HG02588 (cell line): ENCODE measurements at regions not wholly inside any gene's neighbourhood (a gene's known extent, or its start where the extent isn't known, plus 50 kb on each side); places are given as distances from the start of the nearest gene placed in this dataset.
"Not testable (repeated sequence)": the region's sequence is repeated elsewhere in the genome, so short reads cannot be mapped to it uniquely, and the experiment has no call there.

Source experiments
- ATAC-seq: cut with Tn5 transposase; IDR thresholded peaks from one replicate; pipeline ENCODE4 v1.9.1; 2021; ENCODE audit warnings: mild to moderate bottlenecking, moderate library complexity; ENCODE audit not compliant: unreplicated experiment

DNA sequence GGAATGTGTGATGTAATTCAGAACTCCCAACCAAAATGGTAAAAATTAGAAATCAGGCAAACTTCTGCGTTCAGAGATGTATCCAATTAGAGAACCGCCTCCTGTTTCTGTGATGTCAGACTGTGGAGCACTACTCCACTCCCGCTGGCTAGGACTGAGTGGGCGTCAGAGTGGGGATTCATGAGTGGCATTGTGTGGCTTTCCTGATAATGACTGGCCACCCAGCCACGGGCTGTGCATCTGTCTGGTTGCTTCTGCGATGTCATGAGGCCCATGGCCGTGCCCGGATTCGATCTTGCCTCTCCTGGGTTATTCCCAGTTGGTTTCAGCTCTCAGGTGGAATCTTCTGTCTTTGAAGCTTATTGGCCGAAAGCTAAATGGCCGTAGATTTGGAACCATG is 87.1 kb upstream of the KCNA1 start:
- no peak for ATAC-seq

DNA sequence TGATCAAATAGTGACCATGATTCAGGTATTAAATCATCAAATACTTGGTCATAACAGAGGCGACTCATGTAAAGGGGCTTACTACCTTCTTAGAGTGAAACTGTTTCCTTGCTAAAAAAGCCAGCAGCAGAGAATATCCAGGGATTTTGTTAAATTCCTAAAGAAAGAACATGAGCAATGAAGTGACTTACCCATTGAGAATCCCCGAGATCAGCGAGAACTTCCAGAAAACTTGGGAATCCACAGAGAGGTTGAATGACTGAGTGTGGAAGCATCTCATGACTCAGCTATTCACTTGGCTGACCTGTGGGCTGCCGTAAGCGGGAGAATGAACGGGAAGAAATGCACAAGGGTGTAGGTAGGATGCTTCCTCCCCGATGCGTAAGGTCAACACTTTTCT is 85.3 kb upstream of the KCNA1 start:
- ATAC-seq: no peak

DNA sequence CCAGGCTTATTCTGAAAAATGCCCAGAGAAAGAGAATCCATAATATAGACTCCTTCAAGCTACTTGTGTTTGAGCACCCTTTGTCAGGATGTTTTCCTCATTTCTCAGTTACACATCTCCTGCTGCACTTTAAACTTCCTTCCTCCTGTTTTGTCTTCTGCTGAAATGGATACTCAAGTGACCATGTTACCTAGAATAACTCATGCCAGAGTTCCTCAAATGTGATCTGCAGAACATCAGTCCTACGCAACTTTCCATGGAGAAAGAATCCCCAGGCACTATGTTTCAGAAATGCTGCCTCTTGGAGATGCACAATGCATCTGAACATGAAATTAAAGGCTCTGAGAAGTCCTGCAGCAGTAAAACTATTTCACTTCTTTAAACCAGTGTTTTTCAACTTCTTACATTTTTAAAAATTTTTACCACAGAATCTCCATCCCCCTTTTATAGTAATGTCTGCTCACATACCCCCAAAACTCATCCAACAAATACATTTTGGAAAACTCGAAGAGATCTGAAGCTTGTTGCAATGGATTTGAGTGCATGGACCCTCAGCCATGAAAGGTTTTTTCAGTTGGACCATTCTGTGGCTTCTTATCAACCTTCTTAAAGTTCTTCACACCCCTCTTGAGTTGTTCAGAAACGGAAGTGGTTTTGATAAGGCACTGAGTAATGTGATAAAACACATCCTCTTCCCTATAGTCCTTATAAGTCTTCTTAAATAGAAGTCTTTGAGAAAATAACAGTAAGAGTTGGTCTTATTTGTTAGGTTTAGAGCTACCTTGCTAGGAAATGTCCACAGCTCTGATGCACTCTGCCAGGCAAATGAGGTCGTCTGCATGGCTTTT is 84.5 kb upstream of the KCNA1 start:
- ATAC-seq: no peak

DNA sequence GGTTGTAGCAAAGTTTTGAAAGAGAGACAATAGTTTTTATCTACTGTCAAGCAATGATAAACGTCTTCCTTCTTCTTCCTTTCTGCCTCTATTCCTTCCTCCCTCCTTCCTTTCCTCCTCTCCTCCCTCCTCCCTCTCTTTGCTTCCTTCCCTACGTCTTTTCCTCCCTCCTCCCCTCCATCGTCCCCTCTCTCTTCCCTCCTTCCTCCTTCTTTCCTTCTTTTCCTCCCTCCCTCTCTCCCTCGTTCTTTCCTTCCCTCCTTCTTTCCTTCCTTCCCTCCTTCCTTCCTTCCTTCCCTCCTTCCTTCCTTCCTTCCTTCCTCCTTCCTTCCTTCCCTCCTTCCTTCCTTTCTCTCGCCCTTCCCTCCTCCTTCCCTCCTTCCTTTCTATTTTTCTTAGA is 82.8 kb upstream of the KCNA1 start:
- ATAC-seq: no peak

DNA sequence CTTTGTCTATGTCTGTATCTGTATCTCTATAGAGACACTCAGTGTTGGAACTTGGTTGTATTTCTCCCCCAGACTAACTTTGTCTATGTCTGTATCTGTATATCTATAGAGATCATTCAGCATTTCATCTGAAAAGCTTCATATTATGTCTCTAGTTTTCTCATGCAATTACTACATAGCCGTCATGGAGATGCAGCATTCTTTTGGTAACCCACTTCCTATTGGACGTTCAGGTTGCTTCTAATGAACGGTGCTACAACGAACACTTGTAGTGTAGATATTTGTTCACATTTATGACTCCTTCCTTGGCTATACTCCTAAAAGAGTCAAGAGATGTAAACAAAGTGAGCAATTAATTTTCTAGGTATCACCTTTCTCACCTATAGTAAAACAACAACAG is 81.5 kb upstream of the KCNA1 start:
- no peak for ATAC-seq

DNA sequence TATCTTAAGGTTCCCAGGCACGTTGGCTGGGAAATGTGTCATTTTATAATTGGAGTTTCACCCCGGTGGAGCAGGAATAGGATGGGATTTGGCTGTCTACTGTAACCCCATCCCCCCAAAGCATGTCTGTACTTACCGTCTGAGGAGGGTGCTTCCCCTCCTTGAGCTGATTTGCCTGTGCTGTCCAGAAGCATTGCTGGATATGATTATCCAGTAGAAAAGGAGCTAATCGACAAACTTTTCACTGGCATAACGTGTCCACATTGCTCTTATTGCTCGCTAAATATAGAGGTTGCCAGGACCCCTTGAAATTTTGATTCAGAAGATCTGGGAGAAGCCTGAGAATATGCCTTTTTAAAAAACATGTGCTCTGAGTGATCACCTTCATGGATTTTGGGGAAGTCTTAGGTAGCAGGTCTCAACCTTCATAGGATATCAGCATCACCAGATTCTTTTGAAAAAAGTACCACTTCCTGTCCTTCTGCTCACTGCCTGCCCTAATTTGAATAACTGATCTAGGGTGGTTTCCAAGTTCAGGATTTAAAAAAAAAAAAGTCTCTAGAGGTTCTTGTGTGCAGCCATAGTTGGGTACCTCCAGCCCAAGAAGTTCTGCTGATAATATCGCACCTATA is 80.4 kb upstream of the KCNA1 start:
- ATAC-seq: peak; percentile 82

DNA sequence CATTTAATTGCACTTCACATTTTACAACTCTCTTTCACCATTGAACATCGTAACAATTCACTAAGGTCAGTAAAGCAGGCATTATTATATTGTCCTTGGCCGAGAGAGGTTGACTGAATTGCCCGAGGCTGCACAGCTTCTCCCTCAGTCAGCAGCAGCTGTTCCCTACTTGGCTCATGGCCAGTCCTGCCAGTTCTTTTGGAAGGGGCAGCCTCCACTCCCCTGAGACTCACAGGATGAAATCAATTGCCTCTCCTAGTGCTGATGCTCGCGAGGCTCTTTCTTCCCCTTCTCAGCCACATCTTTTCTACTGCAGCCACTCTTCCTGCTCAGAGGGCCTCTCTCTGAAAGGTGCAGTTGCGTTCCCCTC is 79.9 kb upstream of the KCNA1 start:
- ATAC-seq: peak; percentile 23

DNA sequence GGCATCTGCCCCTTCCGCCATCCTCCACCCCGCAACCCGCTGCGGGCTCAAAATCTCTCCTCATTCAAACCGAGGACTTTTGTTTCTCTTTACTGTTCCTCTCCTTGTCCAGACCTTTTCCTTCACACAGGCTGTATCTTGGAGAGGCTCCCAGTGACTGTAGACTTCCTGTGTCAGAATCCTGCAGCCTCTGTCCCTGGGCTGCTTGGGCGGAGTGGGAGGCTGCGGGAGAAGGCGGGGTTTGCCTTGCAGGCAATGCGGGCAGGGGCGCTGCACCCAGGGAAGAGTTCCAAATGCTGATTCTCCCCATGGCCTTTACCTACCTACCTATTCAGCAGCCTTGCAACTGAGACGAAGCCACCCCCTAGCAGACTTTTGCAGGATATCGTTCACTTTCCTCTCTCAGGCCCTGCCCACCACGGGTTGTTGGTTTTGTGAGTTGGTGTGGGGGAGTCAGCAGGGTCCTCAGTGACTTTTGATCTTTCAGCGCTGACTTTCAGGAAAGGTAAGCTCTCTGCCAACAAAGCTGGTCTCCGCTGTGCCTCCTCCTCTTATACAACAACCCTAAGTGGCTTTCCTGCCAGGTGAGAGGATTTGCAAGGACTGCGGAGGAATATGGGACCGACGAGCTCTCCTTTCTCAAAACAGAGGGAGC is 79.0 kb upstream of the KCNA1 start:
- ATAC-seq: no peak

DNA sequence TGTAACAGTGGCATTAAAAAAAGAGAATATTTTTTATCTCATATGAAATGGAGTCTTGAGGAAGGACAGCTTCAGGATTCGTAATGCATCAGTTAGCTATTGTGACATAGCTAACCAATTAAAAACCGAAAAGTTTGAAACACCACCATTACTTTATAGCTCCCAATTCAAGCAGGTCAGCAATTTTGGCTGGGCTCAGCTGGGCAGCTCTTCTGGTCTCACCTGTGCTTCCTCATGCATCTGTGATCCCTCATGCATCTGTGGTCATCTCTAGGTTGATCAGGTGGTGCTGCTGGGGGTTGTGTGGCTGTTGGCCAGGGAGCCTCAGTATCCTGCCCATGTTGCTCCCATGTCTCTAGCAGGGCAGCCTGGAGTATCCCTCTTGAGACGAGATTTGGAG is 76.7 kb upstream of the KCNA1 start:
- no peak for ATAC-seq

DNA sequence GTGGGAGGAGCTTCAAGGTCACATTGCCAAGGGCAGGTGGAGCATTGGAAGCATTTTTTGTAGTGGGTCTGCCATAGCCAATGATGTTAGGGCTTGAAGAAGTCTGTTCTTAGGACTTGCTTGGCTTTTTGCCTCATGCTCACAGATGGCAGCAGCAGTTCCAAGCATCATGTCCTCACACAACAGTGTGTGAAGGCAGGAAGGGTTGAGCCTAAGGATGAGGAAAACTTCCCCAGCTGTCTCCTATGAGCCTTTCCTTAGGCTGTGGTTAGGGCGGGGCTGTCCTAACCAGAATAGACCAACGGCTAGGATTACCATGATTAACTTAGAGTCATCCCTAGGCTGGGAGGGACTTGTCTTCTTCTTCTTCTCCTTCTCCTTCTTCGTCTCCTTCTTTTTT is 76.2 kb upstream of the KCNA1 start:
- ATAC-seq: no peak

DNA sequence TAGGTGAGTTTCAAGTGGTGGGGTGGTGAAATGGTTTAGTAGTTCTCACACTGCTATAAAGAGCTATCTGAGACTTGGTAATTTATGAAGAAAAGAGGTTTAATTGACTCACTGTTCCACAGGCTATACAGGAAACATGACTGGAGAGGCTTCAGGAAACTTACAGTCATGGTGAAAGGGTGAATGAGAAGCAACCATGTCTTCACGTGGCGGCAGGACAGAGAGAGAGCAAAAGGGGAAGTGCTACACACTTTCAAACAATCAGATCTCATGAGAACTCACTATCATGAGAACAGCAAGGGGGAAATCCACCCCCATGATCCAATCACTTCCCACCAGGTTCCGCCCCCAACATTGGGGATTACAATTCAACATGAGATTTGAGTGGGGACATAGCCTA is 67.3 kb upstream of the KCNA1 start:
- not testable (repeated sequence) for ATAC-seq

DNA sequence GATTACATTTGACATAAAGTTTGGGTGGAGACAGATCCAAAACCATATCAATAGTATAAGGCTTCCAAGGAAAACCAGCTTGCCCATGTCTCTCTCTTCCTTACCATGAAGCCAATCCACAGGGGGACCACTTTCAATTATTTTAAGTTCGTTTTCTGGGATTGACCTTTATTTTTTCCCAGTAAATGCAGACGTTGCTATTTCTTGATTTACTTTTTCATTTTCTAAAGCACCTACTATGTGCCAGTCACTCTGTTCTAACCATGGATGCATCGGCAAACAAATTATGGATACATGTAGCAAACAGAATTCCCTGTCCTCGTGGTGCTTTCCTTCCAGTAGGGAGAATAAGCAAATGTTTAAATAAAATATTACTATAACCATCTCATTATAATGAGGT is 65.8 kb upstream of the KCNA1 start:
- ATAC-seq: no peak

DNA sequence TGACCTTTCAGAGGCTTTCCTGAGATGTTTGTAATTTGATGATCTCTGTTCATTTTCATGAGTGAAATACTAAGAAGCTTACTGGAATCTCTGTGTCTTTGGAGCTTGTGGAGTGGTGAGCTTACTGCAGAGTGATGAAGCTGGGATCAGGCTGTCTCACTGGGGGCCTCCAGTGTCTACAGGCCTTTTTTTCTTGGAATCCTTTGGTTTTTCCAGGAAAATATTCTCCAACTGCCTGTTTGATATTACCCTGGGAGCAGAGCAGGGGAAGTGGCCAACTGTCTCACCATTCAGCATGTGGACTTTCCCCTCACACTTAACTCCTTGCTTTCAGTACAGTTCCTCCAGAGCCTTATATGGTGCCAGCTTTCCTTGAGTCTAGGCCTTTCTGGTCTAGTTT is 62.0 kb upstream of the KCNA1 start:
- ATAC-seq: no peak

DNA sequence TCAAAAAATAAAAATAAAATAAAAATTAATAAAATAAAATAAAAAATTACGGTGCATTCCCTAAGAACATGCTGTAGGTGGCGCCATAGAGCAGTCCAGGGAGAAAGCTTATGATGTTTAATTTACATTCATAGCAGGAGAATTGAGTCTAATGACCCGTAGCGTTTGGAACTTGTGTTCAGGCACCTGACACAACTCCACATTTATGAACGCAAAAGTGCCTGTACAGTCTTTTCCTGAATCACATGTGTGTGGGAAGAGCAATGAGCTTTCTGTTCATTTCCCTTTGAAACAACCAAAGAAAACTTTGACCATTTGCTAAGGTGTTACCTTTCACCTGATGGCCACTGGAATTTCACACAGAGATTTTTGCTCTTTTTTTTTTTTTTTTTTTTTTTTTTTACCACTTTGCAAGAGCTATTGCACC is 60.6 kb upstream of the KCNA1 start:
- ATAC-seq: no peak

DNA sequence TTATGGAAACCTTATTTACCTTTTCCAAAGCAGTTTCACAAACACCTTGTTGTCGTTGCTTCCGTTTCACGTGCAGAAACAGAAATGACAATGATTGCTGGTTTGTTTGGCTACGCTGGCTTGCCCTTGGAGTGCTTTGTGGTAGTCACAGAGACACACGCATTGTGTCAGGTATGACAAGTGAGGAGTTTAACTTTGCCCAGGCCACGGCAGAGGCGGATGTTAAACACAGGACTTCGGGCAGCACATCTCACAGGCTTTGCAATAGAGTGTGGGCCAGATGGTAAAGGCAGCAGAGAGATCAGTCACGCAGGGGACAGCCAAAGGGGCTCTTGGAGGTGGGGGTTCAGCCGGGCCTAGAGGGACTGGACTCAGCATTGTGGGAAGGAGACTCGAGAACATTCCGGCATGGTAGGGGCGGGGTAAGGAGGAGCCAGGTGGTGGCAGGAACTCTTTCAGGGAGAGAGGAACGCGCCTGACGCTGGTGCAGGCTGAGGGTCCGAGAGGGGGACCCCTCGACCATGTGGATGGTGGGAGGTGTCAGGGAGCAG is 59.8 kb upstream of the KCNA1 start:
- no peak for ATAC-seq

DNA sequence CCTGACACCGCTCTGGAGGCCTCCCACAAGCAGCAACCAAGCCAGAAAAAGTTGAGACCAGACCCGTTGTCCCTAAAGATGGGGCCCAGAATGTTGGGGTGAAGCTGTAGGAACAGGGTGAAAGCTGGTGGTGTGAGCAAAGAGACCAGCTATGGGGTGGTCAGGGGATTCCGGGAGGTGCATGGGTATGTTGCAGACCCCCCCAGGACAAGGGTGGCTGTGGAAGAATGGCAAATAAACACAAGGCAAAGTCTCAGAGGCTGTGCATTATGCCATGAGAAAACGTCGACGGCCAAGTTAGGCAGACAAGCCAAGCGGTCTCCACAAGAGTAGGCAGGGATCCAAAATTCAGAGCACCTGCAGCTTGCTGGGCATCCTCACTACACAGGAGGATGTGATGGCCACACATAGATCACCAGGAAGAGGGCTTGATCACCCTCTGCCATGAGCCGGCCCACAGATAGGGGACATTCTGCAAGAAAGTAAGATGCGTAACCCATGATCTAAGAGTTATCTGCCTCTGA is 58.8 kb upstream of the KCNA1 start:
- ATAC-seq: no peak

DNA sequence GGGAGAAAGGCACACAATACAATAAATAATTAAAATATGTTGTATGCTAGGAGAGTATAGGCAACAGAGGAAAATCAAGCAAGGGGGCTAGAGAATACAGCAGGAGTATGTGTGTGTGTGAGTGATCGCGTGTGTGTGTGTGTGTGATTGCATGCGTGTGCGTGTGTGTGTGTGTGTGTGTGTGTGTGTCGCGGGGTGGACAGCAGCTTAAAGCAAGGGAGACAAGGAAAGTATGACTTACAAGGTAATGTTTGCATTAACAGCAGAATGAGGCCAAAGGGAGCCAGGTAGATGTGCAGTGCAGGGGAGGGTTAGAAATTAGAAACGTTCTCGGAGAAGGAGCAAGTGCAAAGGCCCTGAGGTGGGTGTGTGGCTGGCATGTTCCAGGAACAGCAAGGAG is 57.4 kb upstream of the KCNA1 start:
- no peak for ATAC-seq

DNA sequence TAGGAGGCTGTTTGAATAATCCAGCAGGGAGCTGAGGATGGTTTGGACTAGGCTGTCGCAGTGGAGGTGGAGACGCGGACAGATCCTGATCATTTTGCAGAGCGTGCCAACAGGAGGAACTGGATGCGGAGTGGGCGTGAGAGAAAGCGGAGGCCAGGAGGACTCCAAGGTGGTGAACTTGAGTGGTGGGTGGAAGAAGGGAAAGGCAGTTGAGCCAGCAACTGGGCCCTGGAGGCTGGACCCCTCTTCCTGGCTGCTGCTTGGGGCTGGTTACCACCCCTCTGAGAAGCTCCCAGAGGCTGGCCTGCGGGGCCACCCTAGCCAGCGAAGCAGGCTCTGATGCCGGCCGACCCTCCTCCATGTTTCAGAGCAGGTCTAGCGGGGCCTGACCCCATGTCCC is 56.8 kb upstream of the KCNA1 start:
- no peak for ATAC-seq

DNA sequence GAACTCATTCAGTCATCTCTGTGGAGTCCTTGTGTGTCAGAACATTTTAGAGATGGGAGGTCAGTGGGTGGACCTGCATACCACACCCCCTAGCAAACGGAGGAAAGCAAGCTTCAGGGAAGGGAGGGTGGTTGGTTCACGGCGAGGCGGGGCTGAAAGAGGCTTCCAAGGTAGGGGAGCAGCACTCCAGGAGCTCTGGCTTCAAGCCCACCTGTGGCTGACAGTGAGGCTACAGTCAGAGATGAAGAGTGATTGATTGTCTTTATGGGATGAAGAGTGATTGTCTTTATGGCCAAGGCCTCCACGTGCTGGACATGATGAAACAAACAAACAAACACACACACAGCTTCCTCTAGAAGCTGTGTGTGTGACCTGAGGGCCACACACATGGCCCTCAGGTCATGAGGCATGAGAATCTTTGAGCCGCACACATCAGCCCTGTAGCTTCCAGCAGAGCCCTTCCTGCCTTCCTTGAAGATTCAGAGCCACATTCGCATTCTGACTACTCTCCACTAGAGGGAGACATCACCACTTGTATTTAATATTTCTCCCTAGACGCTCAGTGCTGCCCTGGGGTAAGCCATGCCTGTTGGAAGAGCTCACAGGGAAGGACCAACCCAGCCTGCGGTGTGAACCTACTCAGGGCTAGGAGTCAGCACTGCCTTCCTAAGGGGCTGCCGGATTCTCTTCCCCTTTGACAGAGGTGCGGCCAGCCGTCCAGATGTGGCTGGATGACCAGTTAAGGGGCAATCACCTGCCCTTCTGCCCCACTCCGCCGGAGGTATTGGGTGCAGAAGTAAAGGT is 54.4 kb upstream of the KCNA1 start:
- ATAC-seq: no peak

DNA sequence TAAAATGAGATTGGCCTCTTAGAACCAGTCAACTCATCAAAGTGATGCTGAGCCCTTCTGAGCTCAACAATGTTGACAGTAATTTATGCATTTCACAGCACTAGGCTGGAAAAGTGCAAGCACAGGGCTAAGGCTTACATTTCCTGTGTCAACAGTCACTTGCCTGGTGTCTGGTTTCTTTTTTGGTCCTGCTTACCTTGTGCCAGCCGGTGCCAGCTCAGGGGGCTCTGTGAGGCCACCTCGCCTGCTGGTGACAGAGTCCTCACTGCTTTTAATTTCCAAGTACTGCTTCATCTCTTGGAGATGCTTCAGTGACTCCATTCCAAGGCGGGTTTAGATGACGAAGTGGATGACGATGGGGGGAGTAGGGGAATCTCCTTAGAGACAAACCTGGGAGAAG is 53.1 kb upstream of the KCNA1 start:
- no peak for ATAC-seq
